ENCODE measurements at regions not wholly inside any gene's neighbourhood (a gene's known extent, or its start where the extent isn't known, plus 50 kb on each side); places are given as distances from the start of the nearest gene placed in this dataset.

- Histone ChIP-seq H3K4me3 (ENCODE audit: low read depth in 1 of 5, low read length in 5 of 5) (no peak overlapping the region), H3K36me3 (ENCODE audit: control insufficient read depth in 5 of 5, insufficient read depth in 5 of 5, low read length in 5 of 5) (no peaks in the 10 kb centered on the region), H3K9me3 (ENCODE audit: control insufficient read depth in 5 of 5, low read length in 5 of 5) (no peaks in the 10 kb centered on the region), H3K4me1 (ENCODE audit: control insufficient read depth in 5 of 5, insufficient read depth in 5 of 5, low read length in 5 of 5) (peaks cover 0 to 28% (median 0%) of the 10 kb centered on the region in 5 donors), H3K27me3 (ENCODE audit: control insufficient read depth in 5 of 5, insufficient read depth in 4 of 5, low read length in 5 of 5) (no peaks in the 10 kb centered on the region), H3K27ac (ENCODE audit: low read depth, low read length) (peak overlapping the region; percentile 66), H3K9ac (ENCODE audit: low read length in 5 of 5) (no peak overlapping the region)
Observed at GRCh38 chr1:232579958-232580941, 49.7 kb downstream of the SIPA1L2 start.

- Histone ChIP-seq H3K4me3 (ENCODE audit: low read depth in 1 of 5, low read length in 5 of 5) (peak overlapping the region in 1 of 5 donors; percentile 1), H3K27ac (ENCODE audit: low read depth, low read length) (peak overlapping the region; percentile 66), H3K9ac (ENCODE audit: low read length in 5 of 5) (peak overlapping the region in 1 of 5 donors; percentile 7), H3K36me3 (ENCODE audit: control insufficient read depth in 5 of 5, insufficient read depth in 5 of 5, low read length in 5 of 5) (no peaks in the 10 kb centered on the region), H3K27me3 (ENCODE audit: control insufficient read depth in 5 of 5, insufficient read depth in 4 of 5, low read length in 5 of 5) (no peaks in the 10 kb centered on the region), H3K9me3 (ENCODE audit: control insufficient read depth in 5 of 5, low read length in 5 of 5) (no peaks in the 10 kb centered on the region), H3K4me1 (ENCODE audit: control insufficient read depth in 5 of 5, insufficient read depth in 5 of 5, low read length in 5 of 5) (peaks cover 0 to 27% (median 0%) of the 10 kb centered on the region in 5 donors)
Observed at GRCh38 chr1:232579466-232579865, 50.5 kb downstream of the SIPA1L2 start.

GRCh38 chr1:232578651-232579195 lies 51.2 kb downstream of the SIPA1L2 start:
- Histone ChIP-seq H3K4me1 (ENCODE audit: control insufficient read depth in 5 of 5, insufficient read depth in 5 of 5, low read length in 5 of 5) (peaks cover 0 to 28% (median 0%) of the 10 kb centered on the region in 5 donors), H3K4me3 (ENCODE audit: low read depth in 1 of 5, low read length in 5 of 5) (peak overlapping the region in 1 of 5 donors; percentile 1), H3K27me3 (ENCODE audit: control insufficient read depth in 5 of 5, insufficient read depth in 4 of 5, low read length in 5 of 5) (no peaks in the 10 kb centered on the region), H3K36me3 (ENCODE audit: control insufficient read depth in 5 of 5, insufficient read depth in 5 of 5, low read length in 5 of 5) (no peaks in the 10 kb centered on the region), H3K9ac (ENCODE audit: low read length in 5 of 5) (no peak overlapping the region), H3K27ac (ENCODE audit: low read depth, low read length) (peak overlapping the region; percentile 66), H3K9me3 (ENCODE audit: control insufficient read depth in 5 of 5, low read length in 5 of 5) (no peaks in the 10 kb centered on the region)

GRCh38 chr1:232577772-232578171 lies 52.2 kb downstream of the SIPA1L2 start:
- Histone ChIP-seq H3K27ac (ENCODE audit: low read depth, low read length) (peak overlapping the region; percentile 48), H3K9ac (ENCODE audit: low read length in 5 of 5) (no peak overlapping the region), H3K36me3 (ENCODE audit: control insufficient read depth in 5 of 5, insufficient read depth in 5 of 5, low read length in 5 of 5) (no peaks in the 10 kb centered on the region), H3K9me3 (ENCODE audit: control insufficient read depth in 5 of 5, low read length in 5 of 5) (no peaks in the 10 kb centered on the region), H3K4me3 (ENCODE audit: low read depth in 1 of 5, low read length in 5 of 5) (no peak overlapping the region), H3K27me3 (ENCODE audit: control insufficient read depth in 5 of 5, insufficient read depth in 4 of 5, low read length in 5 of 5) (no peaks in the 10 kb centered on the region), H3K4me1 (ENCODE audit: control insufficient read depth in 5 of 5, insufficient read depth in 5 of 5, low read length in 5 of 5) (peaks cover 0 to 36% (median 0%) of the 10 kb centered on the region in 5 donors)

GRCh38 chr1:232576537-232576936 lies 53.4 kb downstream of the SIPA1L2 start:
- no peaks in the 10 kb centered on the region for H3K36me3 ChIP-seq (ENCODE audit: control insufficient read depth in 5 of 5, insufficient read depth in 5 of 5, low read length in 5 of 5)
- no peak overlapping the region for H3K4me3 ChIP-seq (ENCODE audit: low read depth in 1 of 5, low read length in 5 of 5)
- no peak overlapping the region for H3K27ac ChIP-seq (ENCODE audit: low read depth, low read length)
- H3K9me3 ChIP-seq (ENCODE audit: control insufficient read depth in 5 of 5, low read length in 5 of 5), result no peaks in the 10 kb centered on the region
- H3K9ac ChIP-seq (ENCODE audit: low read length in 5 of 5), result no peak overlapping the region
- no peaks in the 10 kb centered on the region for H3K27me3 ChIP-seq (ENCODE audit: control insufficient read depth in 5 of 5, insufficient read depth in 4 of 5, low read length in 5 of 5)
- H3K4me1 ChIP-seq (ENCODE audit: control insufficient read depth in 5 of 5, insufficient read depth in 5 of 5, low read length in 5 of 5), result peaks cover 0 to 36% (median 0%) of the 10 kb centered on the region in 5 donors

- Histone ChIP-seq H3K9me3 (ENCODE audit: control insufficient read depth in 5 of 5, low read length in 5 of 5) (no peaks in the 10 kb centered on the region), H3K9ac (ENCODE audit: low read length in 5 of 5) (no peak overlapping the region), H3K27me3 (ENCODE audit: control insufficient read depth in 5 of 5, insufficient read depth in 4 of 5, low read length in 5 of 5) (no peaks in the 10 kb centered on the region), H3K4me3 (ENCODE audit: low read depth in 1 of 5, low read length in 5 of 5) (no peak overlapping the region), H3K4me1 (ENCODE audit: control insufficient read depth in 5 of 5, insufficient read depth in 5 of 5, low read length in 5 of 5) (peaks cover 0 to 36% (median 0%) of the 10 kb centered on the region in 5 donors), H3K36me3 (ENCODE audit: control insufficient read depth in 5 of 5, insufficient read depth in 5 of 5, low read length in 5 of 5) (no peaks in the 10 kb centered on the region), H3K27ac (ENCODE audit: low read depth, low read length) (no peak overlapping the region)
Observed at GRCh38 chr1:232575763-232576040, 54.2 kb downstream of the SIPA1L2 start.

- peaks cover 0 to 30% (median 0%) of the 10 kb centered on the region in 5 donors for H3K4me1 ChIP-seq (ENCODE audit: control insufficient read depth in 5 of 5, insufficient read depth in 5 of 5, low read length in 5 of 5)
- no peaks in the 10 kb centered on the region for H3K9me3 ChIP-seq (ENCODE audit: control insufficient read depth in 5 of 5, low read length in 5 of 5)
- H3K36me3 ChIP-seq (ENCODE audit: control insufficient read depth in 5 of 5, insufficient read depth in 5 of 5, low read length in 5 of 5), result no peaks in the 10 kb centered on the region
- H3K27me3 ChIP-seq (ENCODE audit: control insufficient read depth in 5 of 5, insufficient read depth in 4 of 5, low read length in 5 of 5), result no peaks in the 10 kb centered on the region
- H3K4me3 ChIP-seq (ENCODE audit: low read depth in 1 of 5, low read length in 5 of 5), result peak overlapping the region in 1 of 5 donors; percentile 40
- no peak overlapping the region for H3K9ac ChIP-seq (ENCODE audit: low read length in 5 of 5)
- peak overlapping the region; percentile 4 for H3K27ac ChIP-seq (ENCODE audit: low read depth, low read length)
Observed at GRCh38 chr1:232574889-232575762, 54.8 kb downstream of the SIPA1L2 start.

- Histone ChIP-seq H3K9ac (ENCODE audit: low read length in 5 of 5) (no peak overlapping the region), H3K27me3 (ENCODE audit: control insufficient read depth in 5 of 5, insufficient read depth in 4 of 5, low read length in 5 of 5) (no peaks in the 10 kb centered on the region), H3K9me3 (ENCODE audit: control insufficient read depth in 5 of 5, low read length in 5 of 5) (no peaks in the 10 kb centered on the region), H3K36me3 (ENCODE audit: control insufficient read depth in 5 of 5, insufficient read depth in 5 of 5, low read length in 5 of 5) (no peaks in the 10 kb centered on the region), H3K4me1 (ENCODE audit: control insufficient read depth in 5 of 5, insufficient read depth in 5 of 5, low read length in 5 of 5) (peaks cover 0 to 21% (median 0%) of the 10 kb centered on the region in 5 donors), H3K27ac (ENCODE audit: low read depth, low read length) (no peak overlapping the region), H3K4me3 (ENCODE audit: low read depth in 1 of 5, low read length in 5 of 5) (no peak overlapping the region)
Observed at GRCh38 chr1:232574077-232574476, 55.9 kb downstream of the SIPA1L2 start.

- Histone ChIP-seq H3K4me3 (ENCODE audit: low read depth in 1 of 5, low read length in 5 of 5) (no peak overlapping the region), H3K9me3 (ENCODE audit: control insufficient read depth in 5 of 5, low read length in 5 of 5) (no peaks in the 10 kb centered on the region), H3K27me3 (ENCODE audit: control insufficient read depth in 5 of 5, insufficient read depth in 4 of 5, low read length in 5 of 5) (peaks cover 0 to 2% (median 0%) of the 10 kb centered on the region in 5 donors), H3K36me3 (ENCODE audit: control insufficient read depth in 5 of 5, insufficient read depth in 5 of 5, low read length in 5 of 5) (no peaks in the 10 kb centered on the region), H3K4me1 (ENCODE audit: control insufficient read depth in 5 of 5, insufficient read depth in 5 of 5, low read length in 5 of 5) (peaks cover 0 to 20% (median 3%) of the 10 kb centered on the region in 5 donors), H3K27ac (ENCODE audit: low read depth, low read length) (no peak overlapping the region), H3K9ac (ENCODE audit: low read length in 5 of 5) (no peak overlapping the region)
Observed at GRCh38 chr1:232571523-232571922, 58.4 kb downstream of the SIPA1L2 start.
